Activated T-helper 17 cell treated with anti-CD3 and anti-CD28 coated beads, Interleukin-2, amount 50 U/mL, for 72 hours (primary cell): ENCODE measurements at regions not wholly inside any gene's neighbourhood (a gene's known extent, or its start where the extent isn't known, plus 50 kb on each side); places are given as distances from the start of the nearest gene placed in this dataset.

ENCODE experiments used
- ATAC-seq: fragments of 150-1000 bp; cut with Tn5 transposase; replicated peaks from 2 replicates; pipeline ENCODE4 v1.10.0; 2021; ENCODE audit warnings: mild to moderate bottlenecking, moderate library complexity
- H3K27ac Mint-ChIP-seq: one replicate; pipeline ENCODE4 v1.8.0; 2022; ENCODE audit warnings: mixed read lengths
- H3K27me3 Mint-ChIP-seq: one replicate; pipeline ENCODE4 v1.8.0; 2022; ENCODE audit warnings: mixed read lengths
- H3K36me3 Mint-ChIP-seq: one replicate; pipeline ENCODE4 v1.8.0; 2022; ENCODE audit warnings: low read depth, mild to moderate bottlenecking, mixed read lengths
- H3K4me1 Mint-ChIP-seq: one replicate; pipeline ENCODE4 v1.8.0; 2022; ENCODE audit warnings: mixed read lengths
- H3K4me3 Mint-ChIP-seq: one replicate; pipeline ENCODE4 v1.8.0; 2022; ENCODE audit warnings: mild to moderate bottlenecking, mixed read lengths
- H3K9me3 Mint-ChIP-seq: one replicate; pipeline ENCODE4 v1.8.0; 2022; ENCODE audit warnings: mixed read lengths

- H3K4me3 Mint-ChIP-seq: peak overlapping the region; percentile 74
- no peaks in the 10 kb centered on the region for H3K27me3 Mint-ChIP-seq
- peak; percentile 6 for ATAC-seq
- H3K9me3 Mint-ChIP-seq: no peaks in the 10 kb centered on the region
- no peaks in the 10 kb centered on the region for H3K36me3 Mint-ChIP-seq
- peak overlapping the region; percentile 71 for H3K27ac Mint-ChIP-seq
- H3K4me1 Mint-ChIP-seq: peaks cover 24% of the 10 kb centered on the region
Measured at GRCh38 chr4:15232366-15233263, 195.2 kb upstream of the C1QTNF7 start.

DNA sequence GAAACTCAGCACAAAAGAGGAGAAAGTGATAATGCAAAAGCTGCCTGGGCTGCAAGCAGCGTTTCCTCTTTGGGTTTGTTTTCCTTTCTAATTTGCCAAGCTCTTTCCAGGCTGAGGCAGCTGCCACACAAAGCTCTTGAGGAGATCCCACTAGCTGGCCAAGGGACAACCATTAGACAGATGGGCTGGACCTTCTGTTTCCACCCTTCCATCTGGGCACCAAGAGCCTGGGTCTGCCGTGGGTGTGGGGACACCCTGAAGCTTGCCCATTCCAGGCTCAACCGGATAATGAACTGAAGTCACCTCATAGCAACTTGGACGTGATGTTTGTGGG is 194.6 kb upstream of the C1QTNF7 start:
- peak; percentile 27 for ATAC-seq
- H3K4me1 Mint-ChIP-seq: peaks cover 24% of the 10 kb centered on the region
- H3K27me3 Mint-ChIP-seq: no peaks in the 10 kb centered on the region
- H3K36me3 Mint-ChIP-seq: no peaks in the 10 kb centered on the region
- H3K4me3 Mint-ChIP-seq: peak overlapping the region; percentile 74
- H3K27ac Mint-ChIP-seq: peak overlapping the region; percentile 71
- no peaks in the 10 kb centered on the region for H3K9me3 Mint-ChIP-seq

GRCh38 chr4:15233626-15234025 is 194.2 kb upstream of the C1QTNF7 start:
- Mint-ChIP-seq H3K4me1 (peaks cover 24% of the 10 kb centered on the region), H3K9me3 (no peaks in the 10 kb centered on the region), H3K4me3 (peak overlapping the region; percentile 74), H3K36me3 (no peaks in the 10 kb centered on the region), H3K27ac (peak overlapping the region; percentile 71), H3K27me3 (no peaks in the 10 kb centered on the region)
- ATAC-seq: peak; percentile 83

DNA sequence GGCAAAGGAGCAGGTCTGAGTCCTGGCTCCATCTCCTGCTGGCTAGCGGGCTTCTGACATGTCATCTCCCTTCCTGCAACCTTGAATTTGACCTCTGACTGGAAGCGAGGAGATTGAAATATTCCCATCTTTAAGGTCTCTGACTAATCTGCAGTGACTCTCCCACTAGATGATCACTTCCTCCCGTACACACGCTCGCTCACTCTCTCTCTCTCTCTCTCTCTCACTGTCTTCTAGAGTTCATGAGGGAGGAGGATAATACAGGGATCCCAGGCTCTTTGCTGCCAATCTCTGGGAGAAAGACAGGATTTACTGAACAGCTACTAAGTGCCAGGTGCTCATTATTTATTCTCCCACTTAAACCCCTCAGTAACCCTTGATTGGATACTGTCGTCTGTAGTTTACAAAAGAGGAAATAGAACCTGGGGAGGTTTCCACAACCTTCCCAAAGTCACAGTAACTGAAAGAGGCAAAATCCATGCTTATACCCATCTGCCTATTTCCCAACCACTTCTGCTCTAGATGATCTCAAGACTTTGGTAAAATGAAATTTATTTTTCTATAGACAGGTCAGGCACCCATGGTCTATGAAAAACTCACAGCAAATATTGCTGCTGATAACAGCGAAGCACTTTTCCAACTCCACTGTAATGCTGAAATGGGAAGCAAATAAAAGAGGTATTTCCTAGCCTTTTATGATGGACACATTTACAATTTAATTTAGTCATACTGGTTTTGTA is 193.5 kb upstream of the C1QTNF7 start:
- Mint-ChIP-seq H3K36me3 (no peaks in the 10 kb centered on the region), H3K9me3 (no peaks in the 10 kb centered on the region), H3K27me3 (no peaks in the 10 kb centered on the region), H3K4me3 (peak overlapping the region; percentile 74), H3K27ac (peak overlapping the region; percentile 71), H3K4me1 (peaks cover 24% of the 10 kb centered on the region)
- peak; percentile 58 for ATAC-seq

- H3K4me3 Mint-ChIP-seq: peak overlapping the region; percentile 74
- H3K27me3 Mint-ChIP-seq: no peaks in the 10 kb centered on the region
- H3K4me1 Mint-ChIP-seq: peaks cover 24% of the 10 kb centered on the region
- no peak overlapping the region for H3K27ac Mint-ChIP-seq
- H3K9me3 Mint-ChIP-seq: no peaks in the 10 kb centered on the region
- ATAC-seq: no peak
- H3K36me3 Mint-ChIP-seq: no peaks in the 10 kb centered on the region
Measured at GRCh38 chr4:15234856-15235126, 193.0 kb upstream of the C1QTNF7 start.

- Mint-ChIP-seq H3K9me3 (no peaks in the 10 kb centered on the region), H3K4me3 (no peak overlapping the region), H3K4me1 (peaks cover 24% of the 10 kb centered on the region), H3K27ac (no peak overlapping the region), H3K27me3 (no peaks in the 10 kb centered on the region), H3K36me3 (no peaks in the 10 kb centered on the region)
- ATAC-seq: no peak
Measured at GRCh38 chr4:15235135-15235534, 192.7 kb upstream of the C1QTNF7 start.

DNA sequence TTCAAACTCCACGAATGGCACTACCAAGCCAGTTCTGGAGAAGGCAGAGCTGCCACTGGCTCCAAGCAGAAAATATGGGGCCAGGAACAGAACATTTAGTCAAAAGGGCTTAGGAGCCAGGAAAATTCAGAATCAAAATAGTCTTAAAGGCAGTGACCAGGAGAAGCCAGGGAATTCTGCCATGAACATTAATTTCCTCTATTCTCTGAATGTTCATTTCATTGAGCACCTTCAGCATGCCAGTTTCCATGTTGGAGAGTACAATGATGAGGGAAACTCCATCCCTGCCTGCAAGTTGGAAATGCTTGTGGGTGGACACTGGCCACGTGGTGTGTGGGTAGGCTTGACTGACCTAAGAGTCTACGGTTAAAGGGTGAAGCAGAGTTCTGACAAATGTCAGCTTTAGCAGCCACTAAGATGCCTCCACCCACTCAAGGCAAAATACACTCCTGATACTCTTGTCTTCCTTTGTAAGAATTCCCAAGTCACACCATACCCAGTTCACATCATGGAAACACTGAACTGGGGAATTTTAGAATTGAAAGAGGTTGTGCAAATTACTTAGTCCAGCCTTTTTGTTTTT is 190.1 kb upstream of the C1QTNF7 start:
- no peaks in the 10 kb centered on the region for H3K9me3 Mint-ChIP-seq
- ATAC-seq: no peak
- no peak overlapping the region for H3K4me3 Mint-ChIP-seq
- no peaks in the 10 kb centered on the region for H3K27me3 Mint-ChIP-seq
- H3K4me1 Mint-ChIP-seq: peaks cover 18% of the 10 kb centered on the region
- H3K36me3 Mint-ChIP-seq: no peaks in the 10 kb centered on the region
- no peak overlapping the region for H3K27ac Mint-ChIP-seq

GRCh38 chr4:15238720-15239119 is 189.1 kb upstream of the C1QTNF7 start:
- Mint-ChIP-seq H3K27me3 (no peaks in the 10 kb centered on the region), H3K36me3 (no peaks in the 10 kb centered on the region), H3K4me3 (no peak overlapping the region), H3K9me3 (no peaks in the 10 kb centered on the region), H3K27ac (no peak overlapping the region), H3K4me1 (peaks cover 8% of the 10 kb centered on the region)
- peak; percentile 45 for ATAC-seq

GRCh38 chr4:15239866-15240265 is 188.0 kb upstream of the C1QTNF7 start:
- ATAC-seq: no peak
- H3K27me3 Mint-ChIP-seq: no peaks in the 10 kb centered on the region
- H3K4me3 Mint-ChIP-seq: no peak overlapping the region
- H3K27ac Mint-ChIP-seq: no peak overlapping the region
- H3K9me3 Mint-ChIP-seq: no peaks in the 10 kb centered on the region
- no peaks in the 10 kb centered on the region for H3K36me3 Mint-ChIP-seq
- no peaks in the 10 kb centered on the region for H3K4me1 Mint-ChIP-seq

GRCh38 chr4:15240764-15241163 is 187.1 kb upstream of the C1QTNF7 start:
- no peaks in the 10 kb centered on the region for H3K9me3 Mint-ChIP-seq
- no peak overlapping the region for H3K27ac Mint-ChIP-seq
- no peaks in the 10 kb centered on the region for H3K4me1 Mint-ChIP-seq
- no peaks in the 10 kb centered on the region for H3K27me3 Mint-ChIP-seq
- H3K36me3 Mint-ChIP-seq: no peaks in the 10 kb centered on the region
- no peak for ATAC-seq
- no peak overlapping the region for H3K4me3 Mint-ChIP-seq

- Mint-ChIP-seq H3K27ac (no peak overlapping the region), H3K4me3 (no peak overlapping the region), H3K36me3 (no peaks in the 10 kb centered on the region), H3K27me3 (no peaks in the 10 kb centered on the region), H3K9me3 (no peaks in the 10 kb centered on the region), H3K4me1 (no peaks in the 10 kb centered on the region)
- no peak for ATAC-seq
Measured at GRCh38 chr4:15242021-15242420, 185.8 kb upstream of the C1QTNF7 start.

GRCh38 chr4:15244354-15244753 is 183.5 kb upstream of the C1QTNF7 start:
- Mint-ChIP-seq H3K9me3 (no peaks in the 10 kb centered on the region), H3K36me3 (no peaks in the 10 kb centered on the region), H3K4me1 (no peaks in the 10 kb centered on the region), H3K4me3 (no peak overlapping the region), H3K27me3 (no peaks in the 10 kb centered on the region), H3K27ac (no peak overlapping the region)
- ATAC-seq: no peak

DNA sequence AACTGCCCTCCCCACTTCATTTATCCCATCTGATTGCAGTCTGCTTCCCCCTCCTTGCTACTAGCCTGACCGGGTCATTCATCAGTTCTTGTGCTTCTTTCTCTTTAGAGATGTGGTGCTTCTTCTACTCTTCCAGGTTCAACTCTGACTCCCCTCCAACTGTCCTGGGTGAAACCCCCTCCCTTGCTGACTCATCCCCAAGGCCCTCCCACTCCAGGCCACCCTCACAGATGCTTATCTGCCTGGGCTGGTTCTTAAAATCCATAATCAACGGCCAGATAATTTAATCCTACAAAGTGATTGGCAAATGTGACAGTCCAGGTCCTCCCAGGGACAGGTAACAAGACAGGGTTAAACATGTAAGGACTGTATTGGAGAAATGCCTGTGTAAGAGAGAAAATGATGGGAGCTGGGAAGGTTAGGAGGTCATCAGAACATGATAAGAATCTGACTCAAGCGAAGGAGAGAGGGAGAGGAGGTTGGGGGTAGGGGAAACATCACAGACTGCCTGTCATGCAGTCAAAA is 182.8 kb upstream of the C1QTNF7 start:
- Mint-ChIP-seq H3K27me3 (no peaks in the 10 kb centered on the region), H3K9me3 (no peaks in the 10 kb centered on the region), H3K27ac (no peak overlapping the region), H3K36me3 (no peaks in the 10 kb centered on the region), H3K4me1 (no peaks in the 10 kb centered on the region), H3K4me3 (no peak overlapping the region)
- no peak for ATAC-seq

- H3K27ac Mint-ChIP-seq: no peak overlapping the region
- H3K9me3 Mint-ChIP-seq: no peaks in the 10 kb centered on the region
- H3K27me3 Mint-ChIP-seq: no peaks in the 10 kb centered on the region
- H3K4me3 Mint-ChIP-seq: no peak overlapping the region
- H3K4me1 Mint-ChIP-seq: no peaks in the 10 kb centered on the region
- no peak for ATAC-seq
- no peaks in the 10 kb centered on the region for H3K36me3 Mint-ChIP-seq
Measured at GRCh38 chr4:15250021-15250441, 177.8 kb upstream of the C1QTNF7 start.

- H3K36me3 Mint-ChIP-seq: no peaks in the 10 kb centered on the region
- peaks cover 8% of the 10 kb centered on the region for H3K27me3 Mint-ChIP-seq
- H3K9me3 Mint-ChIP-seq: no peaks in the 10 kb centered on the region
- H3K4me3 Mint-ChIP-seq: no peak overlapping the region
- no peak overlapping the region for H3K27ac Mint-ChIP-seq
- no peak for ATAC-seq
- H3K4me1 Mint-ChIP-seq: no peaks in the 10 kb centered on the region
Measured at GRCh38 chr4:15253349-15253748, 174.5 kb upstream of the C1QTNF7 start.
